NCI-H460 (cell line): ENCODE measurements at regions not wholly inside any gene's neighbourhood (a gene's known extent, or its start where the extent isn't known, plus 50 kb on each side); places are given as distances from the start of the nearest gene placed in this dataset.
"Not testable (repeated sequence)": the region's sequence is repeated elsewhere in the genome, so short reads cannot be mapped to it uniquely, and the experiment has no call there.

ENCODE experiments used
- DNase-seq: peaks from one replicate; pipeline ENCODE4 v3.0.0-alpha.2; 2016; ENCODE audit warnings: low read depth; ENCODE audit errors: extremely low read depth

- DNase-seq = peak; percentile 31
Measured at GRCh38 chr20:22106308-22106938, 401.0 kb downstream of the PAX1 start.

GRCh38 chr20:22101606-22102005 is 396.1 kb downstream of the PAX1 start:
- DNase-seq = no peak

- DNase-seq = no peak
Measured at GRCh38 chr20:22100686-22101085, 395.2 kb downstream of the PAX1 start.

- no peak for DNase-seq
Measured at GRCh38 chr20:22099348-22099747, 393.9 kb downstream of the PAX1 start.

GRCh38 chr20:22098511-22098910 is 393.0 kb downstream of the PAX1 start:
- DNase-seq = no peak

- DNase-seq = no peak
Measured at GRCh38 chr20:22093122-22093521, 387.7 kb downstream of the PAX1 start.

- DNase-seq = no peak
Measured at GRCh38 chr20:22088882-22089281, 383.4 kb downstream of the PAX1 start.

GRCh38 chr20:22080985-22081384 is 375.5 kb downstream of the PAX1 start:
- no peak for DNase-seq

GRCh38 chr20:22074635-22075034 is 369.2 kb downstream of the PAX1 start:
- DNase-seq = no peak

GRCh38 chr20:22071841-22072240 is 366.4 kb downstream of the PAX1 start:
- DNase-seq = no peak

GRCh38 chr20:22070610-22071058 is 365.2 kb downstream of the PAX1 start:
- no peak for DNase-seq

GRCh38 chr20:22063753-22064152 is 358.3 kb downstream of the PAX1 start:
- no peak for DNase-seq

GRCh38 chr20:22062874-22063273 is 357.4 kb downstream of the PAX1 start:
- DNase-seq = no peak

- no peak for DNase-seq
Measured at GRCh38 chr20:22060610-22061009, 355.1 kb downstream of the PAX1 start.

- DNase-seq = no peak
Measured at GRCh38 chr20:22058746-22059145, 353.3 kb downstream of the PAX1 start.

GRCh38 chr20:22055981-22056380 is 350.5 kb downstream of the PAX1 start:
- DNase-seq = no peak

- DNase-seq = no peak
Measured at GRCh38 chr20:22052025-22052650, 346.7 kb downstream of the PAX1 start.

- DNase-seq = not testable (repeated sequence)
Measured at GRCh38 chr20:22045956-22046507, 340.6 kb downstream of the PAX1 start.

- DNase-seq = no peak
Measured at GRCh38 chr20:22027423-22027822, 322.0 kb downstream of the PAX1 start.

- DNase-seq = no peak
Measured at GRCh38 chr20:22020201-22020600, 314.7 kb downstream of the PAX1 start.

- DNase-seq = no peak
Measured at GRCh38 chr20:22008456-22008855, 303.0 kb downstream of the PAX1 start.

- DNase-seq = no peak
Measured at GRCh38 chr20:22006306-22006705, 300.8 kb downstream of the PAX1 start.
